GM21737 (cell line): ENCODE measurements at regions not wholly inside any gene's neighbourhood (a gene's known extent, or its start where the extent isn't known, plus 50 kb on each side); places are given as distances from the start of the nearest gene placed in this dataset.

ENCODE experiments used
- ATAC-seq: cut with Tn5 transposase; IDR thresholded peaks from one replicate; pipeline ENCODE4 v1.9.1; 2021; ENCODE audit warnings: mild to moderate bottlenecking, moderate library complexity; ENCODE audit not compliant: unreplicated experiment

DNA sequence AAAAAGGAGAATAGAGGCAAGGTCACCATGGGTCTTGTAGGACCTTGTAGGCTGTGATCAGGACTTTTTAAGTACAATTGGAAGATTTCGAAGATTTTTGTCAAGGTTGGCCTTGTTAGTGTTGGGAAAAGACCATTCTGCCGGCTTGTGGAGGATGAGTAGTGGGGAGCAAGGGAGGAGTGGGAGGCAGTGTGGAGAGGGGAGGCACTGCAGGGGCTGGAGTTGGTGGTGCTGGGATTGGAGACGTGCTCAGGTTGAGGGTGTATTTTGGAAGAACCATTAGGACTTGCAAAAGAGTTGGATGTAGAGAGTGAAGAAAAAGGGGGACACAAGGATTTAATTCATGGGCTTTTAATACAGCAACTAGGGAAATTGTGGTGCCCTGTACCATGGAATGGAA lies 397.1 kb downstream of the TSN start:
- ATAC-seq: no peak

DNA sequence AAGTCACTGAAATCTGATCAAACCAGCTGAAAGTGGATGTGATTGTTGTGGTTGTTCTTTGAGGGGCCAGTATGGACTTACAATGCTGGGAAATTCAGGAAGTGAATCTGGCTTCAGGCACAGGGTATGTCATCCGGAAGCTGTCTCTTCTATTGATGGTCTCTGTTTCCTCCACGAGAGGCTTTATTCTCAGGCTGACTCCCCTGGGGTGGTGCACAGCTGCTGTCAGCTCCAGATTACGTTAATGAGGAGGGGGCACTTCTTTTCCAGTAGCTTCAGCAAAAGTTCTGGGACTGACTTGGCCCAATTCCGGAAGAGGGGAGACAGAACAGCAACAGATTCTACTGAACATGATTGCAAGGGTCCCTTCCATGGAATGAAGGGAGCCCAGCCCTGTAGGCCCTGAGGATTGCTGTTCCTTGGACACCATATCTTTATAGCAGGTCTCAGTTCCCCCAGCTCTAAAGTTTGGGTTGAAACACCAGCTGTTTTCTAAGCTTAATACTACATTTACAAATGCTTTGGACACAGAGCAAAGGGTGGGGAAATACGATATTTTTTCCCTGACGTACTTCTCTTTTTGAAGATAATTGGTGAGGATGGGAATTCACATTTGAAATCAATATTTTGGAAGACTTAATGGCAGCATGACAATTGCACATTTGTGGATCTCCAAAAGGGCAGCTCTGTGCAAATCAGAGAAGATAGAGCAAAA lies 400.9 kb downstream of the TSN start:
- no peak for ATAC-seq

DNA sequence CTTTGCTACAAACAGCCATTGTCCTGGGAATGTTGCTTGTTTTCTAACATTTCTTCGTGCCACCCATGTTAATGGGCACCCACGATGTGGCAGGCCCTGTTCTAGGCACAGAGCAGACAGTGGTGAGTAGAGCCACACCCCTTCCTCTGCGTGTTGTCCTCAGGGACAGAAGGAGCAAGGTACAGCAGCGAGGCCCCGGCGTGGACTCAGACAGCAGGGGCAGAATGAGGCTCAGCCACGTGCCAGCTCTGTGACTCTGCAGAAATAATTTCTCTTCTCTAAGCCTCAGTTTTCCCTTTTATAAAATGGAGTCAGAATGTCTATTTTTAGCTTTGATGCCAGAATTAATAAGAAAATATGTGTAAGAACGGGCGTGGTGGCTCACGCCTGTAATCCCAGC lies 401.7 kb downstream of the TSN start:
- ATAC-seq: no peak

- no peak for ATAC-seq
Observed at GRCh38 chr2:122163617-122164016, 408.2 kb downstream of the TSN start.

DNA sequence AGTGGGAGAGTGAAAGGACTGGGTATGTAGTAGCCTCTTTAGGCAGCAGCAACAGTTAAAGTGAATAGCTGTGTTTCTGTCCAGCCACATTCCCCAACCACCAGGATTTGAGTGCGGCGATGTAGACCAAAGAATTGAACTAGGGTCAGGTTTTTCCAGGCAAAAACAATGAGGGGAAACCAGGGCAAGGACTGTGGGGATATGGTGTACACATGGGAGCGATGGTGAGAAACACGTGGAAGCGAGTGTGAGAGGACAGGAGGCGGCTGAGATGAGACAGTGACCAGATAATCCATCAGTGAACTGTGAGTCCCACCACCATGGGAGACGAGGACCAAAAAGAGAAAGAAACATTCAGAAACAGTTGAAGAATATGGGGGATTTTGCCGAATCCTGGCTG lies 409.5 kb downstream of the TSN start:
- ATAC-seq: no peak

GRCh38 chr2:122166820-122167219 lies 411.4 kb downstream of the TSN start:
- ATAC-seq: no peak

- no peak for ATAC-seq
Observed at GRCh38 chr2:122167515-122167914, 412.1 kb downstream of the TSN start.

DNA sequence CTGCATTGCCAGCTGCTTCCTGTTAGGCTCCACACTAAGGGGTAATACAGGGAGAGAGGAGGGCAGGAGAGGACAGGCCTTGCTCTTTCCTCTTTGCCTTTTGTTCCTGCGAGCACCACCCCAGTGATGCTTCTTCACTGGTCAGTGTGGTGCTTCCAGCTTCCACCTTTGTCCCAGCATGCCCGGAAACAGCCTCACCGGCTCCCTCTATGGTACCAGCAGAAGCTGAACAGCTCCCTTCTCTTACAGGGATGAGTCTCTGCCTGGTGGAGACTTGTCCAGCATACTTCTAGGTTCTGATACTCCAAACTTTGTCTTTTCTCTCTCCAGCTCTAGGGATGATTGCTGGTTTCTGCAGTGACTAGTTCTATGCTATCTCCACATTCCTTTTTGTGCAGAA lies 413.3 kb downstream of the TSN start:
- no peak for ATAC-seq

- ATAC-seq: no peak
Observed at GRCh38 chr2:122172812-122173211, 417.4 kb downstream of the TSN start.

GRCh38 chr2:122174061-122174460 lies 418.6 kb downstream of the TSN start:
- ATAC-seq: no peak

DNA sequence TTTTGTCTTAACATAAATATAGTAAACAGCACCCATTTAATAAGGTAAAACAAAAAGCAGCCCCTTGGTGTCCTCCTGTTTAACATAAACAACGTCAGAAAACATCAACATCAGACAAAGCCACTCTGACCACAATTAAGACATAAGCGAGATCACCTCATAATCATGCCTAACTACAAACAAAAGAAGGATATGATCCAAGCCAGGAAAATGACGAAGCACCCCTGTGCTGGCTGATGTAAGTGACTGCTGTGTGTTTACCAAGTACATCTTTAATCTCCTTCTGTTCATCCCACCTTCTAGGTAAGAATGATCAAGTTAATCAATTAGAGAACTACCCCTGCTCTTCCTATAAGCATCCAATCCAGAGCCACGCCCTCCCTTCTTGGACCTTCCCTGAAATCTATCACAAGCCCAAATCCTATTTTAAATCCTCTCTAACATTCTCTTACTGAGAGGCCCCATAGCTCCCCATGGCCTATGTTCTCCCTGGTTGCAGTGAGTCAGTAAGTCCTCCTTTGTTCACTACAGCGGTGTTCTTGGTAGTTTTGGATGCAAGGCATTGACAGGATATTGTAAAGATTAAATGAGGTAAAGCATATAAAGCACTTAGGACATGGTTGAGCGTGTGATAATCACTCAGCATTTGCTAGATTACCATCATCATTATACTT lies 424.2 kb downstream of the TSN start:
- no peak for ATAC-seq

DNA sequence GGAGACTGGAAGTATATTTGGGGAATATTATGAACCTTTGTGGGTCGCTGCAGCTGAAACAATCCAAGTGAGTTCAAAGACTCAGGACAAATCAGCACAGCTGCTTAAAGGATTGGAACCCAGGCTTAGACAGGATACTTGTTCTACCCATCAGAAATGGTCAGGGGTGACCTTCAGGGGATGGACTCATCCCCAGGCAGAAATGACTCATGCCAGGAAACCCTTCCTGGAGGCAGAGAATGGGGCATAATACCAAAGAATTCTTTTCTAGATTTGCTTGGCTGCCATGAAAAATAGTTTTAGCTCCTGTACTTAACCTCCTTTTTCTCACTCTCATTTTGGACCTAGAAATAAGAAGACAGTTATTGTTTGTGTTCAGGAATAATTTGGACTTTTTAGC lies 425.5 kb downstream of the TSN start:
- no peak for ATAC-seq

DNA sequence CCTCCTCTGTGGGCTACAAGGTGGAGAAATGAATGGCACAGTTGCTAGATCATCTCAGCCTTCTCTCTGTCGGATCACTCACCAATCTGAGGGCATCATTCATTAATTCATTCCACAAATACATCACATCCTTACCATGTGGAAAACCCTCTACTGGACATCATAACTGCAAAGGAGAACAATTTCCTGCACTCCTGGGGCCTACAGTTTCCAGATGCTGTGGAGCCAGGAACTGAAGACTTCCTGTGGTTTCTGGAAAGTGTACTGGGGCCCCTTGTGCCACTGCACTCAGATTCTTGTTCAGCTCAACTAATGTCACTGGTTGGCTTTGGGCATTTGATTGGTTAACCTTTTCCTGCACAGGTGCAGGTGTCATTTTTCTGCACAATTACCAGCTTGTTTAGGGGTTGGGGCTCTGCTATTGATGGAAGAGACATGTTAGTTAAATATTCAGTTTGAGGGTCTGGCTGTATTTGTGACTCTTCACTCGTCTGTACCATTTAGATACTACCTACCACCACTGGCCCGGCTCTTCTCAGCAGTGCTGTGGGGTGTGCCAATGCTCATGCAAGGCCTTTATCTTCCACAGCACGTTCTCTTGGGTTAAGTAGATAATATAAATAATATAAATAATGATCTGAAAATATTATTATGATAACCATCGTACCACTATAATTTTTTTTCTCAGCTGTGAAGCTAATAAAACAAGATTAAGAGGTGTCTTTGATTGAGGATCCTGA lies 427.3 kb downstream of the TSN start:
- no peak for ATAC-seq

- no peak for ATAC-seq
Observed at GRCh38 chr2:122183890-122184289, 428.4 kb downstream of the TSN start.

DNA sequence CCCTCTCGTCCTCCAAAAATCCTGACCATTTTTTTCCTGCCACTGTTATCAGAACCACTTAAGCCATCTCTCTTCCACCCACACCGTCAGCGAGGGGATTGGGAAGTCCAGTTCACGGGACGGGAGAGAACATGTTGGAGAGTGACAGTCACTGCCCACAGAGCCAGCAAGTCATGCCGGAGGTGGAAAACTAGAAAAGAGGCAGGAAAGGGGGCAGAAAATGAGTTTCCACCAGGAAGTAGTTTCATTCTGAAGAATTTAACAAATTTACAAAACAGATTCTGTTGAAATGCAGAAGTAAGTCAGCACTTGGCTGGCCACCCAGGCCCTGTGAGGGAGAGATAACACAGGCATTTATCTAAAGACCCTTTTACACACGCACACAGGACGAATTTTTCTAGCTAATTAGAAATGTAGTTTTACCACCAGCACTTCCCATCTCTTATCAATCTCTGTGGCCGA lies 431.3 kb downstream of the TSN start:
- ATAC-seq: no peak

GRCh38 chr2:122191331-122191730 lies 435.9 kb downstream of the TSN start:
- no peak for ATAC-seq

DNA sequence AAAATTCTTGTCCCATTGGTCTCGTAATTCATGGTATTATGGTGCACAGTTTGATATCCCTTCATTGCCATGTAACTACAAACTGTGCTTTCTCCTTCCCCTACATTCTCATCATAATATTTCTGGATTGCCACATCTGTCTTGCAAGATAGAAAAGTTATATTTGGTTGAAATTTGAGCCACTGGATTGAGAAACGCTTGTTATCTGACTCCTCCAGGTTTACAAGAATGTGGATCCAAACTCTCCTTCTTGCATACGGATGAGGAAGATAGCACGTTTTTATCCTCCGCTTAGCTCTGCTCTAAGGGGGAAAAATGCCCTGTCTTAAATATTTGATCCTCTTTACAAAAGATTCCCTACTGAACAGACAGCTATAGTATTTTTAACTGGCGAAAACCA lies 438.2 kb downstream of the TSN start:
- no peak for ATAC-seq

DNA sequence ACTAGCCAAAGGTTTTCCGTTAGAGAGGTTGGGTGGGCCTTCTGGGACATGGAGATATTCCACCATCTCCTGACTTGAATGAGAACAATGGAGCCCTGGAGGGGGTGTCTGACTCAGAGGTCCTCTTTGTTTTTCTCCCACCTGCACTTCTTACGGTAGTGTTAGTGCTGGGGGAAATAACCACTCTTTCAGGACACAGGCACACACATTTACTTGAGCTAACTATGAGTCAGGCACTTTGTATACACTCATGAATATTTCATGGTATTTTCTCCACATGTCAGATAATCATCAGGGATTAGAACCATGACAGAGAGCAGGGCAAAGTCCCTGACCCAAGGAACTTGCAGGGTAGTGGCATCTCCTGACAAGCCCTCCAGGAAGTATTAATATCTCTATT lies 439.1 kb downstream of the TSN start:
- no peak for ATAC-seq

DNA sequence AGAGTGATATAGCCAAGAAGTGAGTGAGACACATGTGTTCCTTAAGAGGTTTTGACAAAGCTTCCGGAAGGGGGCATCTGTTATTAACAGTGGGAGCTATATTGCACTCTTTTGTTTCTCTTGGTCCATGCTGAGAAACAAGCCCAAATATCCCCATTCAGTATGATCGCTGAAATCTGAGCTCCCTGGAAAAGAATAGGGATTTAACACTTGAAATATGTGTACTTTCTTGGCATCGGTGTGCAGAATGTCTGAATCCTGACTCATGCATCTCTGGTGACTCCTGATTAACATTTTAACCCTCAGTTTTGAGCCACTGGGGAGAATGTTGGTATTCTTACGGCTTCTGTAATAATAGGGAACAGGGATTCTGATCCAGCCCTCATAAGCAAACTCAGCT lies 448.1 kb downstream of the TSN start:
- no peak for ATAC-seq

- no peak for ATAC-seq
Observed at GRCh38 chr2:122205641-122206040, 450.2 kb downstream of the TSN start.

DNA sequence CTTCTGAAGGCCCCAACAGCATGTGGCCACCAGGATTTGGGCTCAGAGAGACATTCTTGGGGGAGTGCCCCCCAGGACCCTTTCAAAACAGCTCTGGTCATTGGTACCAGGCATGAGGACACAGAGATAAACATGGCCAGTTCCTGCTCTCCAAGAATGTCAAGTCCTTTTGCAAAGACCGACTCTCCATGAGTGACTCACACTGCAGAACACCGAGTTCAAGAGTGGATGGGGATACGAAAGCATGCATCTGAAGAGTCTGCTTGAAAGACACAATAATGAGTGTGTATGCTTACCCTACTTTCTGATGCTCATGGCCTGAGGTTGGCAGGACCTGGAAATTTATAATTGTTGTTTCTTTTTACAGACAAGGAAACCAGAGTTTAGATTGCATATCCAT lies 450.6 kb downstream of the TSN start:
- ATAC-seq: no peak

- ATAC-seq: no peak
Observed at GRCh38 chr2:122209377-122209776, 453.9 kb downstream of the TSN start.
